Stimulated activated CD8-positive, alpha-beta memory T cell treated with anti-CD3 and anti-CD28 coated beads, Interleukin-7, amount 100 ng/mL, for 4 hours (primary cell): ENCODE measurements at regions not wholly inside any gene's neighbourhood (a gene's known extent, or its start where the extent isn't known, plus 50 kb on each side); places are given as distances from the start of the nearest gene placed in this dataset.
"Not testable (repeated sequence)": the region's sequence is repeated elsewhere in the genome, so short reads cannot be mapped to it uniquely, and the experiment has no call there.

Experiments
- DNase-seq, 2 donors: peaks; one replicate each; pipeline ENCODE4 v3.0.0-alpha.2; 2020; ENCODE audit warnings: low read depth in 2 of 2

GRCh38 chr5:96172436-96172835, 210.8 kb upstream of the ELL2 start:
- DNase-seq, result no peak

DNA sequence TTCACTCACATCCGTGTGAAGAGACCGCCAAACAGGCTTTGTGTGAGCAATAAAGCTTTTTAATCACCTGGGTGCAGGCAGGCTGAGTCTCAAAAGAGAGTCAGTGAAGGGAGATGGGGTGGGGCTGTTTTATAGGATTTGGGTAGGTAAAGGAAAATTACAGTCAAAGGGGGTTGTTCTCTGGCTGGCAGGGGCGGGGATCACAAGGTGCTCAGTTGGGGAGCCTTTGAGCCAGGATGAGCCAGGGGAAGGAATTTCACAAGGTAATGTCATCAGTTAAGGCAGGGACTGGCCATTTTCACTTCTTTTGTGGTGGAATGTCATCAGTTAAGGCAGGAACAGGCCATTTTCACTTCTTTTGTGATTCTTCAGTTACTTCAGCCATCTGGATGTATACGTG, 210.3 kb upstream of the ELL2 start:
- DNase-seq, result not testable (repeated sequence)

- DNase-seq, result not testable (repeated sequence)
Observed at GRCh38 chr5:96170481-96171125, 209.0 kb upstream of the ELL2 start.

DNA sequence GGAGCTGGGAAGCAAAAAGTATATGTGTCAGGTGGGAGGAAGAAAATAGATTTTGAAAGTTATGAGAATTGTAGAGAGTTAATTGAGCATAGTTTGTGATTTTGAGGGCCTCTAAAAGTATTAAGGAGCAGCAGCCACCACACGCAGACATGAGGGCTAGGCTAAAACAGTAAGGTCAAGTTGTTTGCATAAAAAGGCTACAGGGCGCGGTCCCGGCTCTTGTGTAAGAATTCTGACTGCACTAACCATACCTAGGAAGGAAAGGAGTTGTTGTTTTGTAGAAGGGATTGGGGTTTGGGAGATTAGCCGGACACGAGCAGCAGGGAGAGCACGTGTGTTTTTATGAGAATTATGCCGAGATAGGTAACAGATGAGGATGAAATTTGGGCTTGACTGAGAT, 207.2 kb upstream of the ELL2 start:
- DNase-seq, result not testable (repeated sequence)

DNA sequence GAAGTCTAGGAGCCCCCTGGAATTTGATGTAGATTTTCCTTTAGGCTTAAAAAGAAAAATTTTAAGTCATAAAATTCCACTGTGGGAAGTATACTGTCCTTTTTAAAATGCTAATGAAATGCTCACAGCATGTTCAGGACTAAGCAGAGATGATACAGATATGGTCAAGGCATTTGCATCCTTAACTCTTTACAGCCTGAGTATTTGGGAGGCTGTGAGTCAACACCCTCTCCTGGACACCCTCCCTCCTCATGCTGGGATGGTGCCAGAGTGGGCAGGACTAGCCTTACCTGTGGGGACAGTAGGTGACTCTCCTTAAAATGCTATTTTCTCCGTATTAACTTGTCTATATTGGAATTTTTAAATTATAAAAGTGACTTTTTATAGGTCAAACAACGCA, 197.4 kb upstream of the ELL2 start:
- DNase-seq, result no peak

GRCh38 chr5:96157841-96158291, 196.2 kb upstream of the ELL2 start:
- DNase-seq, result no peak

DNA sequence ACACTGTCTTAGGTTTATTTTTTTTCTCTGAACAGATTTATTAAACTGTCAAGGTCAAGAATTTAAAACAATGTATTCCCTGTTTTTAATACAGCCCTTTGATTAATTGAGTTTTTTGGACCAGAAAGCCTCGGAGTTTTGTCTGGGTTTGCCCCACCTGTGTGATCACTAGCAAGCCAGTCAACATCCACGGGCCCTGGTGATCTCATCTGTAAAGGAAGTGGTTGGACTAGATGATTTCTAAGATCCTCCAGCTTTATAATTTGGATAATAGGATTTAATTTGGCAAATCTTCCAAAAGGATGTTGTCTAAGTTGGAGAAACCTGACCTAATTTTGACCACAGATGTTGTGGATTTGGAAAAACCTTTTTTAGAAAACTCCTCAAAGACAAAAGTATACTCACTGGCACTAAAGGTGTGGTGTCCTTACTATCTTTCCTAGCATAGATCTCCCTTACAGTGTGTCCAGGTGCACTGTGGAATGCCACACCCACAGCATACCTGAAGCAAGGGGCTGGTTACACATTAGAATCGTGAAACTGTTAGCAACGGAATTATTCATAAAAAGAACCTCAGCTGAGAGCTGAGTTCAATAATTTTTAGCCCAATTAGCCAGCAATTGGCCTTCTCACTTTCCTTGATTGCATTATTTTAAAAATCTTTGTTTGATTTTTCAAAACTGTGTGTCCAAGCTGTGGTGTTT, 195.6 kb upstream of the ELL2 start:
- no peak for DNase-seq

GRCh38 chr5:96155147-96155546, 193.5 kb upstream of the ELL2 start:
- no peak for DNase-seq

DNA sequence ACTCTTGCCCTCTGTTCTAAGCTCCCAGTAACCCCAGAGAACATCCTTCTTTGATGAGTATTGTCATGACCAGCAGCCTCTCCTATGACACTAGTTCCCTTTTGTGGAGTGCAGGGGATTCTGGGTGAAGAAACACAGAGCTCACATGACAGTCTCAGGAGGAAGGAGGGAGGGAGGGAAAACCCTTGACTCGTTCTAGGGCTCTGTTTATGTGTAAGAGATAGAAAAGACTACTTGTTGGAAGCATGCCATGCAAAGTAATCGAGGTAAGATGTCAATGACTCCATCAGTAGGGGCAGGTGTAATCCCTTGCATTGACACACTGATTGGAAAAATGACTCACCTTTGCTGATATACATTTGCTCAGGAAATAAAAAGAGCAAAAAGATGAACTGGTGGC, 190.2 kb upstream of the ELL2 start:
- no peak for DNase-seq

GRCh38 chr5:96150007-96150406, 188.4 kb upstream of the ELL2 start:
- no peak for DNase-seq

DNA sequence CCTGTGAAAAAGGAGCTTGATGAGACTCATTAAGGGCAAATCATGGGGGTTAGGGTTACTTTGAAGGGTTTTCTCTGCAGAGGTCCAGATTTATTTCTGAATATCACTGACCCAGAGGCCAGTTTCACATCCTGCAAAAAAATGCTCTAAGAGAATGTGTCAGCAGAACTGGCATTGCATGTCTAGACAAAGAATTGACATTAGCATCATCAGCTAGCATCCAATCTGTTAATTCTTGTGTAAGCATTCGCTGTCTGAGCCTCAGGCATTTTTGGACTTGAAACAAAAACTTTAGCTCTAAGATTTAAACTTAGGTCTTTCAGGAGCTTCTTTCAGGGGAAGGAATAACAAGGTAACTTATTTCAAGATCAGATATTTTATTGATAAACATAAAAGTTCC, 187.9 kb upstream of the ELL2 start:
- no peak for DNase-seq

- no peak for DNase-seq
Observed at GRCh38 chr5:96149021-96149420, 187.4 kb upstream of the ELL2 start.

DNA sequence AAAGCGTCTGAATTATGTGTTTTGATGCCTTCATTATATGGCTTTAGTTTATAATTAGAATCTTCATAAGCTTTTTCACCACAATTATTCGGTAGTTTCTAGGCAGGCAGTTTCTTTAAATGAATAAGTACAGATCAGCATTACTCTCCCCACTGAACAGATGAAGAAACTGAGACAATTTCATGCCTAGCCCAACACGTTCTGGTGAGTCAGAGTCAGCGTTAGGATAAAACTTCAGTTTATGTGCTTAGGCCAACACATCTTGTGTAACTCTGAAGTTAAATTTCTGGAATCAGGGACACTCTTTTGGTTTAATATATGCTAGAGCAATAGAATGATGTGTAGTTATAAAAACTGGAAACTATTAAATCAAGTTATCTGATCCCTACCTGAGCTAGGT, 186.7 kb upstream of the ELL2 start:
- DNase-seq, result no peak

DNA sequence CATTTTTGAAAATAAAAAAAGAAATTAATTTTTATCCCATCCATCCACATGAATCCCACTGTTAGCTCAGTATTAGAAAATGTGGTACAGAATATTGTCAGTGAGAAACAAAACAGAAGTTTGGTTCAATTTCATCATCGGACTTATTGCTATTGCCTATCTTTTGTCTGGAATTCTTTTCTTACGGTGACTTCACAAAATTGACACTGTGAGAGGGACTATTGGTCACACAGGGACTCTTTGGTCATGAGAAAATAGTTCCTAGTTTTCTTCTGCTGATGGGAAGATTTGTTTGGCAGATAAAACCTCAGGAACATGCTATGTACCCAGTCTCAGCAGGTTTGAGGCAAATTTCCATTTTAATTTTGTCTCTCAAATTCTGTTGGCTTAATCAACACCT, 186.2 kb upstream of the ELL2 start:
- DNase-seq, result no peak

DNA sequence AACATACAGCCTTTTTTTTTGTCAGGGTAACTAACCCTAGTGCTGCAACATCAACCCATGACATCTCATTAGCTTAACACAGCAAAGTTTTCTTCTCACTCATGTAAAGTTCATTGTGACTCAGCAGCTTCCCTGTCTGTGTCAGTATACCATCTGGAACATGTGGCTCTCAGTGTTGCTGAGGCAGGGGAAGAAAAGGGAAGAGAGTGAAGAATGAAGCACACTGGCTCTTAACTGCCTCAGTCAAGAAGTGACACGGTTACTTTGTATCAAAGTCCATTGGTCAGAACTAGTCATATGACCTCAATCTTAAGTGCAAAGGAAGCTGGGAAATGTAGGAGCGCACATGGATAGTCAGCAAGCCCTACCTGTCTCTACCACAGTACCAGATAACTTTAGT, 185.0 kb upstream of the ELL2 start:
- no peak for DNase-seq

- DNase-seq, result no peak
Observed at GRCh38 chr5:96144289-96144688, 182.6 kb upstream of the ELL2 start.

DNA sequence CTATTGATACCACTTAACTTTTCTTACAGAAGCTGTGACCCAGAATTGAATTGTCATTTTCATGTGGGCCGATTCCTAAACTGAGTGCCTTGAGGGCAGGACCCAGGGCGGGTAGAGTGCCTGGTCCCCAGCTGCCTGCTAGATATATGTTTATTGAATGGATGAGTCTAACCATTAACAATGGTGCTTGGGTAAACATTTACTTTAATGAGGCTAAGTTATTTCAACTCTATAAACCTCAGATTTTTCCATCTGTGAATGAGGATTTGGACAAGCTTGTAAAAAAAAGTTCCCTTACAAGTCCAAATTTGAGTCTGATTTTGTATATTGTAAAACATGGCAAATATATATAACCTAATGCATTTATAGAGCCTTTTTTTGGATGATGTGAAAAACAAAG, 181.8 kb upstream of the ELL2 start:
- DNase-seq, result no peak

- no peak for DNase-seq
Observed at GRCh38 chr5:96142786-96143434, 181.3 kb upstream of the ELL2 start.

- DNase-seq, result no peak
Observed at GRCh38 chr5:96142184-96142781, 180.6 kb upstream of the ELL2 start.

- DNase-seq, result no peak
Observed at GRCh38 chr5:96141749-96142148, 180.1 kb upstream of the ELL2 start.

DNA sequence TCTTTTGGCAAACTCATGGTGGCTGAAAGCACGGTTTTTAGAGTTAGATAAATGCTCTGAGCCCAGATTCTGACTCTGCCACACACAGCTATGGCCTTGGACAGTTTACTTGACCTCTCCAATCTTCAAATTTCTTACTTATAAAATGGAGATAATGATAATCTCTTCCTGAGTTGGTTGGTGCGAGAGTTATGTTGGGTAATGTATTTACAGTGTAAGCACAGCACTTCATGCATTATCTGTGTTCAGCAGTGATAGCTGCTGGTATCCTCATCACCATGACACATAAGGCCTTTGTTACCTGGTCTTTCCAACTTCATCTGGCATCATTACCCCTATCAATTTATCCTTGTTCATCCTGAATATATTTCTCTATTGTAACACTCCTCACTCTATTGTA, 178.8 kb upstream of the ELL2 start:
- no peak for DNase-seq

DNA sequence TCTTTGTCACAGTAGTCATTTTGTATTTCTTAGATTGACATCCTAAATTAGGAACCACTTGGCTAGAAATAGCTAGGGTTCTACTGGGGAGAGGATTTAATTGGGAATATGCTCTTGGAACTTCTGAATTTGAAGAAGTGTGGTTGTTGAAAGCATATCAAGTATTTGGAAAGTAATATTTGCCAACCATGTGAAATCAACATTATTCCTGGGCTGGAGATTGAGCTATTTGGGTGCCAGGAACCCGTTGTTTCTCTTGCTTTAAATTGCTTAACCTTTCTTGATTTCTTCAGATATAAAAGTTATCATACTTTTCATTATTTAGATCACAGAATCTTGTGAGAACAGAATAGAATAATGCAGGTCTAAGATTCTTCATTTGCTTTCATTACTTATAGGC, 178.4 kb upstream of the ELL2 start:
- no peak for DNase-seq

DNA sequence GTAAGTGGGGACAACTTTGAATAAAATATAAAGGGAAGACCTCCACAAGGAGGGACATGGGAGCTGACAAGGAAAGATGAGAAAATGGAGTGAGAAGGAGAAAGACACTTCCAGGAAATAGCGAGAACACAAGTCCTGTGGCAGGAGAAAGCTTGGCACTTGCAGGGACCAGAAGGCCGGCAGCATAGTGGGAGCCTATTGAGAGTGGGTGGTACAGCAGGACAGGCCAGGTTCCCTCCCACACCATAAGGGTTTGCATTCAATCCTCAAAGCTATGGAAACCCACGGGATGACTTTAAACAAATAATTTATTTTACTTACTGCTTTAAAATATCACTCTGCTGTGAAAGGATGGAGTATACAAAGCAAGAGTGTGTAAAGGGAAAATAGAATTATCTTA, 173.2 kb upstream of the ELL2 start:
- DNase-seq, result no peak
